AG09319 (cell line): ENCODE measurements at regions not wholly inside any gene's neighbourhood (a gene's known extent, or its start where the extent isn't known, plus 50 kb on each side); places are given as distances from the start of the nearest gene placed in this dataset.

ENCODE experiments used
- DNase-seq: peaks from one replicate; pipeline ENCODE4 v3.0.0-alpha.2; 2010; ENCODE audit warnings: low read depth; ENCODE audit errors: extremely low read depth
- CTCF ChIP-seq: IDR thresholded peaks from 2 replicates; pipeline ENCODE4 v1.5.1; 2011; ENCODE audit warnings: low read depth, mild to moderate bottlenecking, inconsistent platforms, low read length, moderate library complexity

- no peak for DNase-seq
- TF ChIP-seq CTCF, result no peak
Observed at GRCh38 chr9:86809151-86809550, 138.2 kb downstream of the GAS1 start.

GRCh38 chr9:86807367-86807976 is 139.8 kb downstream of the GAS1 start:
- no peak for DNase-seq
- no peak for TF ChIP-seq CTCF

- no peak for TF ChIP-seq CTCF
- no peak for DNase-seq
Observed at GRCh38 chr9:86804011-86804410, 143.3 kb downstream of the GAS1 start.

- DNase-seq, result no peak
- TF ChIP-seq CTCF, result no peak
Observed at GRCh38 chr9:86802900-86803673, 144.2 kb downstream of the GAS1 start.

GRCh38 chr9:86801246-86801645 is 146.1 kb downstream of the GAS1 start:
- no peak for DNase-seq
- TF ChIP-seq CTCF, result no peak

- TF ChIP-seq CTCF, result no peak
- DNase-seq, result no peak
Observed at GRCh38 chr9:86800681-86801080, 146.6 kb downstream of the GAS1 start.

GRCh38 chr9:86798966-86799365 is 148.3 kb downstream of the GAS1 start:
- DNase-seq, result no peak
- TF ChIP-seq CTCF, result no peak
